ENCODE measurements at regions not wholly inside any gene's neighbourhood (a gene's known extent, or its start where the extent isn't known, plus 50 kb on each side); places are given as distances from the start of the nearest gene placed in this dataset.

- WGBS, 2 donors (ENCODE audit: low coverage in 1 of 2) = 11 to 33% methylated on average over 3 of the region's 3 CpGs
- DNase-seq = no peak
- H3K36me3 ChIP-seq = no peaks in the 10 kb centered on the region
- H3K27me3 ChIP-seq = no peaks in the 10 kb centered on the region
- intact Hi-C loops (cut with DNase I; ENCODE audit: low total_unique reads) (no loop called here), in situ Hi-C loops (cut with MboI; ENCODE audit: low pct_ligation_motif_present in 1 of 4, low pct_unique_long_range_greater_than_20kb in 1 of 4, low sequenced_read_pairs in 3 of 4) (no loop called here)
- TF ChIP-seq, protein P1, sequence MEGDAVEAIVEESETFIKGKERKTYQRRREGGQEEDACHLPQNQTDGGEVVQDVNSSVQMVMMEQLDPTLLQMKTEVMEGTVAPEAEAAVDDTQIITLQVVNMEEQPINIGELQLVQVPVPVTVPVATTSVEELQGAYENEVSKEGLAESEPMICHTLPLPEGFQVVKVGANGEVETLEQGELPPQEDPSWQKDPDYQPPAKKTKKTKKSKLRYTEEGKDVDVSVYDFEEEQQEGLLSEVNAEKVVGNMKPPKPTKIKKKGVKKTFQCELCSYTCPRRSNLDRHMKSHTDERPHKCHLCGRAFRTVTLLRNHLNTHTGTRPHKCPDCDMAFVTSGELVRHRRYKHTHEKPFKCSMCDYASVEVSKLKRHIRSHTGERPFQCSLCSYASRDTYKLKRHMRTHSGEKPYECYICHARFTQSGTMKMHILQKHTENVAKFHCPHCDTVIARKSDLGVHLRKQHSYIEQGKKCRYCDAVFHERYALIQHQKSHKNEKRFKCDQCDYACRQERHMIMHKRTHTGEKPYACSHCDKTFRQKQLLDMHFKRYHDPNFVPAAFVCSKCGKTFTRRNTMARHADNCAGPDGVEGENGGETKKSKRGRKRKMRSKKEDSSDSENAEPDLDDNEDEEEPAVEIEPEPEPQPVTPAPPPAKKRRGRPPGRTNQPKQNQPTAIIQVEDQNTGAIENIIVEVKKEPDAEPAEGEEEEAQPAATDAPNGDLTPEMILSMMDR (IDR thresholded peaks at IDR 0.05) = no peak
- TF ChIP-seq EP300 (IDR thresholded peaks at IDR 0.05; ENCODE audit: low read depth) (no peak), POLR2A (IDR thresholded peaks at IDR 0.05) (no peak), POLR2AphosphoS5 (IDR thresholded peaks at IDR 0.05) (no peak)
- H3K4me3 ChIP-seq = no peak overlapping the region
- H3K9me3 ChIP-seq = no peaks in the 10 kb centered on the region
- no peak overlapping the region for H3K27ac ChIP-seq
- no peaks in the 10 kb centered on the region for H3K4me1 ChIP-seq
These were observed 385.5 kb downstream of the NR4A2 start for GRCh38 chr2:155947069-155947468.

- Histone ChIP-seq H3K9me3 (no peaks in the 10 kb centered on the region), H3K27me3 (no peaks in the 10 kb centered on the region), H3K27ac (no peak overlapping the region), H3K36me3 (no peaks in the 10 kb centered on the region), H3K4me1 (no peaks in the 10 kb centered on the region), H3K4me3 (no peak overlapping the region)
- WGBS, 2 donors (ENCODE audit: low coverage in 1 of 2) = 0% methylated on average over 1 of the region's 1 CpG
- intact Hi-C loops (cut with DNase I; ENCODE audit: low total_unique reads) = no loop called here
- no peak for TF ChIP-seq POLR2A (IDR thresholded peaks at IDR 0.05)
- TF ChIP-seq, protein P1 (IDR thresholded peaks at IDR 0.05) = no peak
- TF ChIP-seq POLR2AphosphoS5 (IDR thresholded peaks at IDR 0.05) = no peak
- TF ChIP-seq EP300 (IDR thresholded peaks at IDR 0.05; ENCODE audit: low read depth) = no peak
- DNase-seq = no peak
- in situ Hi-C loops (cut with MboI; ENCODE audit: low pct_ligation_motif_present in 1 of 4, low pct_unique_long_range_greater_than_20kb in 1 of 4, low sequenced_read_pairs in 3 of 4) = no loop called here
These were observed 388.3 kb downstream of the NR4A2 start for GRCh38 chr2:155944218-155944617.

GRCh38 chr2:155930312-155930711, 402.2 kb downstream of the NR4A2 start:
- Histone ChIP-seq H3K4me3 (no peak overlapping the region), H3K36me3 (no peaks in the 10 kb centered on the region), H3K27me3 (no peaks in the 10 kb centered on the region), H3K9me3 (peaks cover 0 to 9% of the 10 kb centered on the region in 2 donors), H3K27ac (no peak overlapping the region), H3K4me1 (no peaks in the 10 kb centered on the region)
- DNase-seq = no peak
- intact Hi-C loops (cut with DNase I; ENCODE audit: low total_unique reads) (no loop called here), in situ Hi-C loops (cut with MboI; ENCODE audit: low pct_ligation_motif_present in 1 of 4, low pct_unique_long_range_greater_than_20kb in 1 of 4, low sequenced_read_pairs in 3 of 4) (no loop called here)
- TF ChIP-seq POLR2A (IDR thresholded peaks at IDR 0.05) (no peak), EP300 (IDR thresholded peaks at IDR 0.05; ENCODE audit: low read depth) (no peak)
- TF ChIP-seq, protein P1 (IDR thresholded peaks at IDR 0.05) = no peak
- 60 to 79% methylated on average over 1 of the region's 1 CpG for WGBS, 2 donors (ENCODE audit: low coverage in 1 of 2)

GRCh38 chr2:155917380-155917779, 415.1 kb downstream of the NR4A2 start:
- no peak for DNase-seq
- no peak for TF ChIP-seq EP300 (IDR thresholded peaks at IDR 0.05; ENCODE audit: low read depth)
- TF ChIP-seq, protein P1 (IDR thresholded peaks at IDR 0.05) = no peak
- no peak for TF ChIP-seq POLR2AphosphoS5 (IDR thresholded peaks at IDR 0.05)
- intact Hi-C loops (cut with DNase I; ENCODE audit: low total_unique reads) (no loop called here), in situ Hi-C loops (cut with MboI; ENCODE audit: low pct_ligation_motif_present in 1 of 4, low pct_unique_long_range_greater_than_20kb in 1 of 4, low sequenced_read_pairs in 3 of 4) (no loop called here)
- H3K27me3 ChIP-seq = no peaks in the 10 kb centered on the region
- WGBS, 2 donors (ENCODE audit: low coverage in 1 of 2) = 91% methylated on average over 1 of the region's 1 CpG
- no peaks in the 10 kb centered on the region for H3K36me3 ChIP-seq
- H3K4me3 ChIP-seq = no peak overlapping the region
- H3K9me3 ChIP-seq = no peaks in the 10 kb centered on the region
- H3K27ac ChIP-seq = no peak overlapping the region
- no peaks in the 10 kb centered on the region for H3K4me1 ChIP-seq
